ENCODE measurements at regions not wholly inside any gene's neighbourhood (a gene's known extent, or its start where the extent isn't known, plus 50 kb on each side); places are given as distances from the start of the nearest gene placed in this dataset.
"Not testable (repeated sequence)": the region's sequence is repeated elsewhere in the genome, so short reads cannot be mapped to it uniquely, and the experiment has no call there.

- no peak for DNase-seq (ENCODE audit: low read depth)
Measured at GRCh38 chr11:23457641-23458040, 597.4 kb upstream of the CCDC179 start.

GRCh38 chr11:23471878-23472277 lies 611.6 kb upstream of the CCDC179 start:
- DNase-seq (ENCODE audit: low read depth) = no peak

- no peak for DNase-seq (ENCODE audit: low read depth)
Measured at GRCh38 chr11:23473782-23474181, 613.5 kb upstream of the CCDC179 start.

GRCh38 chr11:23480736-23481135 lies 620.5 kb upstream of the CCDC179 start:
- no peak for DNase-seq (ENCODE audit: low read depth)

GRCh38 chr11:23484146-23484545 lies 623.9 kb upstream of the CCDC179 start:
- peak; percentile 46 for DNase-seq (ENCODE audit: low read depth)

GRCh38 chr11:23484618-23485017 lies 624.3 kb upstream of the CCDC179 start:
- not testable (repeated sequence) for DNase-seq (ENCODE audit: low read depth)

GRCh38 chr11:23490557-23491235 lies 630.4 kb upstream of the CCDC179 start:
- no peak for DNase-seq (ENCODE audit: low read depth)

- DNase-seq (ENCODE audit: low read depth) = no peak
Measured at GRCh38 chr11:23494981-23495380, 634.7 kb upstream of the CCDC179 start.

- no peak for DNase-seq (ENCODE audit: low read depth)
Measured at GRCh38 chr11:23496340-23496739, 636.1 kb upstream of the CCDC179 start.

- no peak for DNase-seq (ENCODE audit: low read depth)
Measured at GRCh38 chr11:23497040-23497439, 636.8 kb upstream of the CCDC179 start.

GRCh38 chr11:23502389-23502788 lies 642.1 kb upstream of the CCDC179 start:
- DNase-seq (ENCODE audit: low read depth) = no peak

- DNase-seq (ENCODE audit: low read depth) = peak; percentile 42
Measured at GRCh38 chr11:23502826-23503225, 642.6 kb upstream of the CCDC179 start.

- peak; percentile 86 for DNase-seq (ENCODE audit: low read depth)
Measured at GRCh38 chr11:23509023-23509422, 648.7 kb upstream of the CCDC179 start.

- no peak for DNase-seq (ENCODE audit: low read depth)
Measured at GRCh38 chr11:23509821-23510220, 649.5 kb upstream of the CCDC179 start.

- DNase-seq (ENCODE audit: low read depth) = no peak
Measured at GRCh38 chr11:23519194-23519593, 658.9 kb upstream of the CCDC179 start.

- DNase-seq (ENCODE audit: low read depth) = no peak
Measured at GRCh38 chr11:23520226-23520960, 660.1 kb upstream of the CCDC179 start.

GRCh38 chr11:23536907-23537306 lies 676.6 kb upstream of the CCDC179 start:
- no peak for DNase-seq (ENCODE audit: low read depth)

- peak; percentile 68 for DNase-seq (ENCODE audit: low read depth)
Measured at GRCh38 chr11:23539556-23539955, 679.3 kb upstream of the CCDC179 start.

GRCh38 chr11:23540101-23540561 lies 679.9 kb upstream of the CCDC179 start:
- DNase-seq (ENCODE audit: low read depth) = peak; percentile 89

- no peak for DNase-seq (ENCODE audit: low read depth)
Measured at GRCh38 chr11:23542189-23542588, 681.9 kb upstream of the CCDC179 start.

GRCh38 chr11:23542816-23543215 lies 682.5 kb upstream of the CCDC179 start:
- no peak for DNase-seq (ENCODE audit: low read depth)

GRCh38 chr11:23543651-23544222 lies 683.5 kb upstream of the CCDC179 start:
- no peak for DNase-seq (ENCODE audit: low read depth)

GRCh38 chr11:23551706-23552105 lies 691.4 kb upstream of the CCDC179 start:
- no peak for DNase-seq (ENCODE audit: low read depth)

Measured in M059J (cell line).